ENCODE measurements at regions not wholly inside any gene's neighbourhood (a gene's known extent, or its start where the extent isn't known, plus 50 kb on each side); places are given as distances from the start of the nearest gene placed in this dataset.

- no peak for TF ChIP-seq CTCF (IDR thresholded peaks at IDR 0.05)
- no peak for TF ChIP-seq POLR2A (IDR thresholded peaks at IDR 0.05)
- TF ChIP-seq POLR2AphosphoS5 (IDR thresholded peaks at IDR 0.05) = no peak
These were observed 189.2 kb upstream of the NR4A3 start for GRCh38 chr9:99632349-99633038.
